ENCODE measurements at regions not wholly inside any gene's neighbourhood (a gene's known extent, or its start where the extent isn't known, plus 50 kb on each side); places are given as distances from the start of the nearest gene placed in this dataset.
"Not testable (repeated sequence)": the region's sequence is repeated elsewhere in the genome, so short reads cannot be mapped to it uniquely, and the experiment has no call there.

GRCh38 chr6:21856844-21857243 is 263.3 kb downstream of the SOX4 start:
- no peak for DNase-seq

DNA sequence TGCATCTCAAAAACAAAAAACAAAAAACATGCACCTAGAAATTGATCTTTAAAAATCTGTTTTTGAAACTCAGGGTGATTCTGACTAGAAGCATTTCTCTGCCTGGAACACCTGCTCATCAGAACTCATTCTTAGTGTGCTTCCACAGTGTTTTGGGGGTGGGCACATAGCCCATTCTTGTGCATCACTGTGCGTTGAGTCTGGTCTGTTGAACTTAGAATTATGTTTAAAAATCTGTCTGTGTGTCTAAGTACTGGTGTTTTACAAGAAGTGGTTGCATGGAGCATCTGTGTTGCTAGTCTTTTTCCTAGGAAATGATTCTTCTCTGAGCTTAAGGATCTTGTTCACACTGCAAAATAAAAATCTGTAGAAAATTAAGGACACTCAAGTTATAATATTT is 264.5 kb downstream of the SOX4 start:
- DNase-seq: no peak

GRCh38 chr6:21859193-21859735 is 265.7 kb downstream of the SOX4 start:
- DNase-seq: no peak

DNA sequence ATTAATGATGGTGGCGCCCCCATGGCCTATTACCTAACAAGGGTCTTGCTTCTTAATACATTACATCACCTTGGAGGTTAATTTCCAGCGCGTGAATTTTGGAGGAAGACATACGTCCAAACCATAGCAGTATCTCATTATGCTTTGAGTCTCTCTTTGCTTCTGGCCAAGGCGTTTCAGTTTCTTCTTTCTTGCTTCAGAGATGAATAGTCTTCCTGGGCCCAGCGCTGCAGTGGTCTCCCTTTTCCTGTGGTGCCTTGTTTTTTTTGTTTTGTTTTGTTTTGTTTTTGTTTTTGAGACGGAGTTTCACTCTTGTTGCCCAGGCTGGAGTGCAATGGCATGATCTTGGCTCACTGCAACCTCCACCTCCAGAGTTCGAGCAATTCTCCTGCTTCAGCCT is 268.4 kb downstream of the SOX4 start:
- no peak for DNase-seq

GRCh38 chr6:21864206-21864605 is 270.7 kb downstream of the SOX4 start:
- no peak for DNase-seq

- DNase-seq: no peak
These were observed 274.7 kb downstream of the SOX4 start for GRCh38 chr6:21868226-21868625.

- DNase-seq: no peak
These were observed 275.7 kb downstream of the SOX4 start for GRCh38 chr6:21869085-21869771.

DNA sequence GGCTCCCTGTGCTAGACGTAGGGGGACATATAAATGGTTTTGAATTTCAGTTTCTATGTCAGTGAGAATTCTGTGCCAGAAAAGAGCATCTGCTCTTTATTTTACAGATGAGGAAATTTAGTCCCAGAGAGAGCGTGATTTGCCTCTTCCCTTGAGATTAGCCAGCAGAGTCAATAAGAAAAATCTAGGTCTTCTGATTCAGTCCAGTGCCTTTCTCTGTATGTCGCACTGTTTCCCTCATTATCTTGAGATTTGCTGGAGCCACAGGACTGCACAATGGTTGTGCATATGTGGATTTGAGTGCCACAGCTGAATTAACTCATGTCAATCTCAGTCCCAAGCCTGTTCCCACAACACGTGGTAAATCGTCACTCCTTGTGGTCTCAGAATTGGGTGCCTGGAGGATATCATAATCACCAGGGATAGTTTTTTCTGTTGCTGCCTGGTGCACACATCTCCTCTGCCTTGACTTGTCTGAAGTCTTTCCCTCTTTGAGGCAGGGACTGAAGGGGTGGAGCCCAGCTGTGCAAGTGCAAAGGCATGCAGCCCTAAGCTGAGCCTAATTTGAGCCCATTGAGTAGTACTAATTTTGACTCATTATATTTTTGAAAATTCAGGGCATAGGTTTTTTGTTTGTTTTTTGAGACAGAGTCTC is 276.7 kb downstream of the SOX4 start:
- no peak for DNase-seq

DNA sequence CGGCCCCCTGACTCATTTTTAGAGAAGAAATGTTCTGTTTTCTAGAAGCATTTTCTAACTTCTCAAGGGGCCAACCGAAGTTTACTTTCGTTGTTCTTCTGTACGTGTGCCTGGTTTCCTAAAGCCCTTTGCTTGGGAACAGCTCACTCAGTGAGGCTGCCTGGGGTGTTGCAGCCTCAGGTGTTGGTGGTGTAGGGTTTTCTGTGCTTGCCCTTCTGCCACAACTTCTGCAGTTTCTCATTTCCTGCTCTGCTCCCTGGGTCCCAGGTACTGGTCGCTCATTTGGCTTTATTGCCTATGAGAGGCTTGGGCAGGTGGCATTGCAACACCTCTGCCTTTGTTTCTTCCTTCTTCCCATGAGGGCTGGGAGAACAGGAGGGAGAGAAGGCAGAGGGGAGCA is 278.3 kb downstream of the SOX4 start:
- no peak for DNase-seq

DNA sequence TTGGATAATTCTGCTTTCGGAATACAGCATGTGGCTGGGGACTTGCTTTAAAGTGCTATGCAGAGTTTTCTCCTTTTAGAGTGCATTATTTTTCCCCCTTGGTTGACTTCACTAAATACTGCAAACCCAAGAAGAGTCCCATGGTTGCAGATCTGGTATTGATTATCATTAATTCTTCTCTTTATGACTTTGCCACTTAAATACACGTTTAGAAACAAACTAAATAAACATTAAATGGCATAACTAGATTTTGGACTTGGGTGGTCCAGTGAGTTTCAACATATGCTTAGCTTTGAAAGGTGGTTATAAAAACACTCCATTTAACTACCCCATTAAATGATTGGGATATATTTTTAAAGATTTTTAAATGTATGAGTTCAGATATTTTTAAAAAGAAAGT is 279.2 kb downstream of the SOX4 start:
- DNase-seq: no peak

DNA sequence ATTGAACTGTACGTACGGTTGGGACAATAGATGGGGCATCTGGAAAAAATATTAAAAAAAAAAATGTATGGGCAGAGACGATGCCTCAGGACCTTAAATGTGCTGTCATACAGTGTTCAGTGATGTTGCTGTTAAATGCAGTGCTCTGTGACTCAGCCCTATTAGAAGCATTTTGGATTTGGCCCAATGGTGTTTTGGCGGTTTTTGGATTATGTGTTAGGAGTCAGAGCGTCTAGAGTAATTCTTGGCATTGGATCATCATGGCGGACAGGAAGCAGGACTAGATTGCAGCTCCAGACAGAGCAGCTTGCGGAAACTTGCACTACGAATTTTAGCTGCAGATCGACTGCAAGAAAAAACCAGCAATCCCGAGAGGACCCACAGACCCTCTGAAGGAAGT is 280.0 kb downstream of the SOX4 start:
- DNase-seq: no peak

DNA sequence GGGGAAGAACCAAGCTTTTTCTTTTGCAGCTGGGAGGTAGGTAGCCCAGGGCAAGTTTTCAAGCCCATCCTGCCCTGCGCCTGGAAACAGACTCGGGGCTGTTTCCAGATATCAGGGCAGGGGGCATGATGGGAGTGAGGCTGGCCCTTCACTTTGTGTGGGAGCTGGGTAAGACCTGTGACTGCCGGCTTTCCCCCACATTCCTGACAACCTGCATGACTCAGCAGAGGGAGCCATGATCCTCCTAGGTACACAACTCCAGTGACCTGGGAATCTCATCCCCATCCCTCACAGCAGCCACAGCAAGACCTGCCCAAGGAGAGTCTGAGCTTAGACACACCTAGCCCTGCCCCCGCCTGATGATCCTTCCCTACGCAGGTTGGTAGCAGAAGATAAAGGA is 280.8 kb downstream of the SOX4 start:
- no peak for DNase-seq

DNA sequence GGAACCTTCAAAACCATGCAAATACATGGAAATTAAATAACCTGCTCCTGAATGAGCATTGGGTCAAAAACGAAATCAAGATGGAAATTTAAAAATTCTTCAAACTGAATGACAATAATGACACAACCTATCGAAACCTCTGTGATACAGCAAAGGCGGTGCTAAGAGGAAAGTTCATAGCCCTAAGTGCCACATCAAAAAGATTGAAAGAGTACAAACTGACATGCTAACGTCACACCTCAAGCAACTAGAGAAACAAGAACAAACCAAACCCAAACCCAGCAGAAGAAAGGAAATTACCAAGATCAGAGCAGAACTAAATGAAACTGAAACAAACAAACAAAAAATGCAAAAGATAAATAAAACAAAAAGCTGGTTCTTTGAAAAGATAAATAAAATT is 283.5 kb downstream of the SOX4 start:
- not testable (repeated sequence) for DNase-seq

- DNase-seq: not testable (repeated sequence)
These were observed 286.7 kb downstream of the SOX4 start for GRCh38 chr6:21880249-21880648.

DNA sequence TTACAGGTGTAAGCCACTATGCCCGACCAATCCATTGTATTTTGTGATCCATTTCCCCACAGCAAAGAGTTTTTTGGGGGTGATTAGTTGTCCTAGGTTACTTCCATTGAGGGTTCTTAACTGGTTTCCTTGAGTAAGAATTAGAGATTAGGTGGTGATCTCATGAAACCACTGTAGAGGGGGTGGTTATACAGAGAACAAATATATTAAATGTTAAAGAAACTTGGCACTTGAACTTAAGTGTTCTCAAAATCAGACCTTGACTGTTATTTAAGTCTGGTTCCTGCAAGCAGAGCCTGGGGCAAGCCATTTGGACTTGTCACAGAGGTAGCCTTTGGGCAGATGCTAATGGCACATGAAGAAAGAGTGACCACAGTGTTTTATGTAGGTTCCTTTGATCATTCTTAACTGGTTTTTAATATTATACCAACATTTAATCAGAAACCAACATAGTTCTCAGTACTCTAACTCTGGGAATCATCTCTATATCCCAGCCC is 288.5 kb downstream of the SOX4 start:
- no peak for DNase-seq

GRCh38 chr6:21883595-21884328 is 290.2 kb downstream of the SOX4 start:
- DNase-seq: no peak

GRCh38 chr6:21885111-21885510 is 291.6 kb downstream of the SOX4 start:
- DNase-seq: no peak

DNA sequence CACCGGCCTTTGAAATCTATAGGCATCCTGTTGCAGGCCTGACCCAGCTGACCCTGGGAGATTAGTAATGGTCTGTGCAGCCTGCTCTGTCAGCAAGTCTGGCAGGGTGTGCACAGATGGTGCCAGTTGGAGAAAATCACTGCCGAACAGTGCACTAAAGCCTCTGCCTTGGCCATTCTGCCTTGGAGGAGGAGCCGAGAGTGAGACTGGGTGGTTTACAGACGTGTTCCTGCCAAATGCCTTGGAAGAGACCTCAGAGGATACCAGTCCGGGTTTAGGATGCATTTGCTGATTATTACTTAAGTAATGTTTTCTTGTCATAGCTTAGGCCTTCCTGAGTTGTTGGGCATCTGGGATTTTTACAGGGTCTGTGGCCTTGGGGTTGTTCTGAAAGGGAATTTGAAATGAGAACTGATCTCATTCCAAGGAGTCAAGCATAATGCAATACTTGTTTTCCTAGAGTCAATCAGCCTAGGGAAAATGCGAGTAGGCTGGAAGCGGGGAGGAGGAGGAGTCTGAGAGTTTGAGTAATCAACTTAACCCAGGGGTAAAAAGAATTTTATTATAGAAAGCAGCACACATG is 292.1 kb downstream of the SOX4 start:
- DNase-seq: no peak

- DNase-seq: no peak
These were observed 293.1 kb downstream of the SOX4 start for GRCh38 chr6:21886542-21887151.

- DNase-seq: no peak
These were observed 294.0 kb downstream of the SOX4 start for GRCh38 chr6:21887231-21888185.

DNA sequence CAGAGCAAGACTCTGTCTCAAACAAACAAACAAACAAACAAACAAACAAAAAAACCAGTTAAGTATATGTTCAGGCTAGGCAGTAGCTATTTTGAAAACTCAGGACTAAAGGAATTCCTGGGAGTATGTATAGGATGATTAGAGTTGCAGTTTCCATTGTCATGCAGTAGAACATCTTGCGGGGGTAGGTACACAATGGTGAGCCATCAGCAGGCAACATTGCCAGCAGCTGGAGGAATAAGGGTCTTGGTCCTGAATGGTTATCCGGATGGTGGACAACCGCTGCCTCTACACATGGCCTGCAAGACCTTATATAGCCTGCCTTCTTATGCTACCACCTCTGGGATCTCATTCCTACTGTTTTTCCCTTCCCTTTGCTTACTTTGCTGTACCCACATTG is 297.5 kb downstream of the SOX4 start:
- no peak for DNase-seq

- DNase-seq: no peak
These were observed 300.2 kb downstream of the SOX4 start for GRCh38 chr6:21893793-21894192.

Data from activated effector memory CD4-positive, alpha-beta T cell treated with Interleukin-2 at 50 U/mL for 16 hours (primary cell).